ENCODE measurements at regions not wholly inside any gene's neighbourhood (a gene's known extent, or its start where the extent isn't known, plus 50 kb on each side); places are given as distances from the start of the nearest gene placed in this dataset.

DNA sequence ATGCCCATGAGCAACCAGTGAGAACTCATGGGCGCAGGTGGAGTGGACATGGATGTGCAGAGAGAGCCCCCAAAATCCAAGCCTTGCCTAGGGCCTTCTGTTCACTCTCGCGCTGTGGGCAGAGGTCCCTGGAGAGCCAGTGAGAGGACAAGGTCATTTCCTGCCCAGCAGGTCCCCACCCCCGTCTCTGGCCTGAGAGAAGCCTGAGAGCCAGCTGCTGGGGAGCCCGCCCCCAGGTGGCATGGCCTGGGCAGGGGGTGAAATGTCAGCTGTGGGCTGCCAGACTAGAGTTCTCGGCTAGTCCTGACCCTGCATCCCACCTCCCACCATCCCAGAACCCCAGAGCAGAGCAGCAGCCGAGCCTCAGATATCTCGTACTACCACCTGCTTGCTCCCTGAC is 85.3 kb downstream of the BARX1 start:
- TF ChIP-seq SUZ12 (IDR thresholded peaks at IDR 0.05; ENCODE audit: low read length) (no peak), CBX8 (IDR thresholded peaks at IDR 0.05; ENCODE audit: borderline replicate concordance, low read depth, low read length) (no peak), BRCA1 (IDR thresholded peaks at IDR 0.05; ENCODE audit: low read depth, low read length) (no peak), EZH2 (IDR thresholded peaks at IDR 0.05; ENCODE audit: low read depth, low read length, severe bottlenecking) (no peak), POLR2A (IDR thresholded peaks at IDR 0.05; ENCODE audit: control extremely low read depth in 1 of 2, low read depth in 2 of 2, low read length in 2 of 2) (no peak), RFX5 (IDR thresholded peaks at IDR 0.05; ENCODE audit: borderline replicate concordance, low read depth, low read length) (no peak), EP300 (IDR thresholded peaks at IDR 0.05; ENCODE audit: borderline replicate concordance in 1 of 2, low read depth in 2 of 2, low read length in 2 of 2) (no peak), KDM4A (IDR thresholded peaks at IDR 0.05; ENCODE audit: low read depth, low read length, severe bottlenecking) (no peak), MAFK (IDR thresholded peaks at IDR 0.05; ENCODE audit: low read depth, low read length) (no peak)
- TF ChIP-seq, protein P1, sequence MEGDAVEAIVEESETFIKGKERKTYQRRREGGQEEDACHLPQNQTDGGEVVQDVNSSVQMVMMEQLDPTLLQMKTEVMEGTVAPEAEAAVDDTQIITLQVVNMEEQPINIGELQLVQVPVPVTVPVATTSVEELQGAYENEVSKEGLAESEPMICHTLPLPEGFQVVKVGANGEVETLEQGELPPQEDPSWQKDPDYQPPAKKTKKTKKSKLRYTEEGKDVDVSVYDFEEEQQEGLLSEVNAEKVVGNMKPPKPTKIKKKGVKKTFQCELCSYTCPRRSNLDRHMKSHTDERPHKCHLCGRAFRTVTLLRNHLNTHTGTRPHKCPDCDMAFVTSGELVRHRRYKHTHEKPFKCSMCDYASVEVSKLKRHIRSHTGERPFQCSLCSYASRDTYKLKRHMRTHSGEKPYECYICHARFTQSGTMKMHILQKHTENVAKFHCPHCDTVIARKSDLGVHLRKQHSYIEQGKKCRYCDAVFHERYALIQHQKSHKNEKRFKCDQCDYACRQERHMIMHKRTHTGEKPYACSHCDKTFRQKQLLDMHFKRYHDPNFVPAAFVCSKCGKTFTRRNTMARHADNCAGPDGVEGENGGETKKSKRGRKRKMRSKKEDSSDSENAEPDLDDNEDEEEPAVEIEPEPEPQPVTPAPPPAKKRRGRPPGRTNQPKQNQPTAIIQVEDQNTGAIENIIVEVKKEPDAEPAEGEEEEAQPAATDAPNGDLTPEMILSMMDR (IDR thresholded peaks at IDR 0.05; ENCODE audit: control extremely low read depth in 1 of 3, insufficient read depth in 1 of 3, low read depth in 1 of 3, low read length in 3 of 3): no peak
- TF ChIP-seq, protein P2, sequence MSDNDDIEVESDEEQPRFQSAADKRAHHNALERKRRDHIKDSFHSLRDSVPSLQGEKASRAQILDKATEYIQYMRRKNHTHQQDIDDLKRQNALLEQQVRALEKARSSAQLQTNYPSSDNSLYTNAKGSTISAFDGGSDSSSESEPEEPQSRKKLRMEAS (IDR thresholded peaks at IDR 0.05): no peak
